Cardiac muscle cell (in vitro differentiated cells and primary cell): ENCODE measurements at regions not wholly inside any gene's neighbourhood (a gene's known extent, or its start where the extent isn't known, plus 50 kb on each side); places are given as distances from the start of the nearest gene placed in this dataset.
"Not testable (repeated sequence)": the region's sequence is repeated elsewhere in the genome, so short reads cannot be mapped to it uniquely, and the experiment has no call there.

ENCODE experiments used
- DNase-seq, 2 donors: peaks; one replicate each; pipeline versions ENCODE4 v3.0.0 to v3.0.0-alpha.2; 2010 to 2017; ENCODE audit warnings: low read depth in 1 of 2, low spot score in 1 of 2
- H3K27ac ChIP-seq: fragments of 200-600 bp; sonication (generic); 2 replicates; pipeline ENCODE4 v1.5.1; 2016
- H3K27me3 ChIP-seq: fragments of 200-600 bp; sonication (generic); 2 replicates; pipeline ENCODE4 v1.6.0; 2016; ENCODE audit warnings: control low read depth
- H3K36me3 ChIP-seq: fragments of 200-600 bp; sonication (generic); 2 replicates; pipeline ENCODE4 v1.5.1; 2016; ENCODE audit warnings: control low read depth
- H3K4me1 ChIP-seq: fragments of 200-600 bp; sonication (generic); 2 replicates; pipeline ENCODE4 v1.8.1; 2017; ENCODE audit warnings: low read depth, mild to moderate bottlenecking, mixed run types
- H3K4me3 ChIP-seq: fragments of 200-600 bp; sonication (generic); 2 replicates; pipeline ENCODE4 v1.5.1; 2016; ENCODE audit warnings: mild to moderate bottlenecking
- H3K9me3 ChIP-seq: fragments of 200-600 bp; sonication (generic); 2 replicates; pipeline ENCODE4 v1.5.1; 2017; ENCODE audit warnings: low read depth, mild to moderate bottlenecking, control low read depth
- CTCF ChIP-seq: IDR thresholded peaks from 2 replicates; pipeline ENCODE4 v1.5.1; 2012; ENCODE audit warnings: low read depth, mild to moderate bottlenecking, low read length

- no peak for TF ChIP-seq CTCF
- Histone ChIP-seq H3K27ac (no peak overlapping the region), H3K36me3 (no peaks in the 10 kb centered on the region), H3K9me3 (no peaks in the 10 kb centered on the region), H3K27me3 (no peaks in the 10 kb centered on the region), H3K4me3 (no peak overlapping the region), H3K4me1 (peaks cover 15% of the 10 kb centered on the region)
- peak in 1 of 2 donors; percentile 86 for DNase-seq
Measured at GRCh38 chr5:53167836-53168235, 58.3 kb upstream of the MOCS2 start.

GRCh38 chr5:53169933-53170332, 60.4 kb upstream of the MOCS2 start:
- DNase-seq: no peak
- TF ChIP-seq CTCF: no peak

GRCh38 chr5:53170746-53171349, 61.3 kb upstream of the MOCS2 start:
- DNase-seq: peak; percentile 40 to 62
- H3K9me3 ChIP-seq: no peaks in the 10 kb centered on the region
- no peaks in the 10 kb centered on the region for H3K4me1 ChIP-seq
- no peaks in the 10 kb centered on the region for H3K36me3 ChIP-seq
- no peak overlapping the region for H3K27ac ChIP-seq
- peak; percentile 70 for TF ChIP-seq CTCF
- no peak overlapping the region for H3K4me3 ChIP-seq
- no peaks in the 10 kb centered on the region for H3K27me3 ChIP-seq

More at GRCh38 chr5:53169933-53170332, 60.4 kb upstream of the MOCS2 start:
- peaks cover 7% of the 10 kb centered on the region for H3K4me1 ChIP-seq
- no peaks in the 10 kb centered on the region for H3K27me3 ChIP-seq
- H3K27ac ChIP-seq: no peak overlapping the region
- H3K4me3 ChIP-seq: no peak overlapping the region
- no peaks in the 10 kb centered on the region for H3K9me3 ChIP-seq
- H3K36me3 ChIP-seq: no peaks in the 10 kb centered on the region

- DNase-seq, H3K4me3 ChIP-seq, H3K9me3 ChIP-seq, H3K27ac ChIP-seq, H3K27me3 ChIP-seq, H3K4me1 ChIP-seq, H3K36me3 ChIP-seq: not testable (repeated sequence)
Measured at GRCh38 chr5:53172073-53172472, 62.5 kb upstream of the MOCS2 start.

- H3K36me3 ChIP-seq: no peaks in the 10 kb centered on the region
- H3K27me3 ChIP-seq: no peaks in the 10 kb centered on the region
- H3K4me1 ChIP-seq: no peaks in the 10 kb centered on the region
- H3K27ac ChIP-seq: no peak overlapping the region
- H3K4me3 ChIP-seq: no peak overlapping the region
- no peak for DNase-seq
- H3K9me3 ChIP-seq: no peaks in the 10 kb centered on the region
- no peak for TF ChIP-seq CTCF
Measured at GRCh38 chr5:53172630-53173029, 63.1 kb upstream of the MOCS2 start.

GRCh38 chr5:53173083-53173482, 63.5 kb upstream of the MOCS2 start:
- H3K27me3 ChIP-seq: no peaks in the 10 kb centered on the region
- H3K9me3 ChIP-seq: no peaks in the 10 kb centered on the region
- TF ChIP-seq CTCF: no peak
- no peak overlapping the region for H3K4me3 ChIP-seq
- no peak overlapping the region for H3K27ac ChIP-seq
- DNase-seq: no peak
- H3K36me3 ChIP-seq: no peaks in the 10 kb centered on the region
- no peaks in the 10 kb centered on the region for H3K4me1 ChIP-seq
